DOHH2 (cell line): ENCODE measurements at regions not wholly inside any gene's neighbourhood (a gene's known extent, or its start where the extent isn't known, plus 50 kb on each side); places are given as distances from the start of the nearest gene placed in this dataset.

Source experiments
- CTCF ChIP-seq: fragments of 200-600 bp; sonication (generic); IDR thresholded peaks from one replicate; pipeline ENCODE4 v1.5.1; 2014; ENCODE audit warnings: antibody characterized with exemption, mild to moderate bottlenecking, low read depth, low read length; ENCODE audit not compliant: poor library complexity, severe bottlenecking
- EZH2phosphoT487 ChIP-seq: fragments of 200-600 bp; sonication (generic); IDR thresholded peaks from 2 replicates; pipeline ENCODE4 v1.6.1; 2017; ENCODE audit warnings: borderline replicate concordance, mild to moderate bottlenecking, antibody characterized with exemption, low read length, moderate library complexity, mixed read lengths

DNA sequence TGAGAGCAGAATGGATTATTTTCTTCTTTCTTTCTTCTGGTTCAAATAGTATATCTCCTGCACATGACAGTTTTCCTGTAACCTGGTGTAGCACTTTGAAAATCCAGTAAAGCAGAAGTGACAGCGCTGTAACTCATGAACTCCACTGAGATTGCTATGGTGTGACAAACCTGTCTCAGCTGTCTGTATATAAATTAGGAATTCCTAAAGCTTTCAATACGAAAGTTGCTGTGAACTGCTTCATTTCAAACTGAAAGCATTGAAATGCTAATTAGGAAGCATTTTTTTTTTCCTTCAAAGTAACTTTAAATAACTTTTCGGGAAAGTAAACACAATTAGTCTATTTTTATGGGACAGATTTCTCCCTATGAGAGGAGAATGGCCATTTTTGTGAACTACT, 646.9 kb upstream of the ZP4 start:
- TF ChIP-seq CTCF (no peak), EZH2phosphoT487 (no peak)
